Esophagus squamous epithelium (tissue), 4 donors: ENCODE measurements at regions not wholly inside any gene's neighbourhood (a gene's known extent, or its start where the extent isn't known, plus 50 kb on each side); places are given as distances from the start of the nearest gene placed in this dataset.

Experiments
- POLR2A ChIP-seq, 4 donors: fragments of 450-650 bp; IDR thresholded peaks; one replicate each; pipeline ENCODE4 v1.6.1; 2017; ENCODE audit warnings: antibody characterized with exemption in 4 of 4, mild to moderate bottlenecking in 4 of 4, moderate library complexity in 3 of 4
- TF ChIP-seq, protein P1 (sequence below), 6 experiments: fragments of 450-650 bp in 4 of 6; fragments of 200-600 bp in 2 of 6; sonication (generic) in 2 of 6; IDR thresholded peaks; one replicate each; pipeline ENCODE4 v1.5.1; 2016 to 2019; ENCODE audit warnings: antibody characterized with exemption in 6 of 6, mild to moderate bottlenecking in 4 of 6, moderate library complexity in 4 of 6

DNA sequence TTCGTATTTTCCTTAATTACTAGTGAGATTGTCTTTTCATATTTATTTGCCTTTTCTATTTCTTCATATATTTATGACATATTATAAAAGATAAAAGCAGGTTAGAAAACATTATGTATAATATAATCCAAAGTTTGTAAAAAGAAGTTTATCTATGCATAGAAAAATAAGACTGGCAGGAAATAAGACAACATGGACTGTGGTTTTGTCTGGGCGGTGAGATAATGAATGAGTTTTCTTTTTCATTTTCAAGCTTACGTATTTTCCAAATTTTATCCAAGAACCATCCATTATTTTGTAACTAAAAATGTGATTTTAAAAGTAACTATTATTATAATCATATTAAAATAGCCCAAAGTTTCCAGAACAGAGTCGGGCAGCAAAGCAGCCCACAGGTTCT lies 109.8 kb upstream of the MVB12B start:
- no peak for TF ChIP-seq POLR2A (IDR thresholded peaks at IDR 0.05)
- TF ChIP-seq, protein P1, sequence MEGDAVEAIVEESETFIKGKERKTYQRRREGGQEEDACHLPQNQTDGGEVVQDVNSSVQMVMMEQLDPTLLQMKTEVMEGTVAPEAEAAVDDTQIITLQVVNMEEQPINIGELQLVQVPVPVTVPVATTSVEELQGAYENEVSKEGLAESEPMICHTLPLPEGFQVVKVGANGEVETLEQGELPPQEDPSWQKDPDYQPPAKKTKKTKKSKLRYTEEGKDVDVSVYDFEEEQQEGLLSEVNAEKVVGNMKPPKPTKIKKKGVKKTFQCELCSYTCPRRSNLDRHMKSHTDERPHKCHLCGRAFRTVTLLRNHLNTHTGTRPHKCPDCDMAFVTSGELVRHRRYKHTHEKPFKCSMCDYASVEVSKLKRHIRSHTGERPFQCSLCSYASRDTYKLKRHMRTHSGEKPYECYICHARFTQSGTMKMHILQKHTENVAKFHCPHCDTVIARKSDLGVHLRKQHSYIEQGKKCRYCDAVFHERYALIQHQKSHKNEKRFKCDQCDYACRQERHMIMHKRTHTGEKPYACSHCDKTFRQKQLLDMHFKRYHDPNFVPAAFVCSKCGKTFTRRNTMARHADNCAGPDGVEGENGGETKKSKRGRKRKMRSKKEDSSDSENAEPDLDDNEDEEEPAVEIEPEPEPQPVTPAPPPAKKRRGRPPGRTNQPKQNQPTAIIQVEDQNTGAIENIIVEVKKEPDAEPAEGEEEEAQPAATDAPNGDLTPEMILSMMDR (IDR thresholded peaks at IDR 0.05) = no peak
